GM12865 (cell line): ENCODE measurements at regions not wholly inside any gene's neighbourhood (a gene's known extent, or its start where the extent isn't known, plus 50 kb on each side); places are given as distances from the start of the nearest gene placed in this dataset.
"Not testable (repeated sequence)": the region's sequence is repeated elsewhere in the genome, so short reads cannot be mapped to it uniquely, and the experiment has no call there.

ENCODE experiments used
- DNase-seq: peaks from one replicate; pipeline ENCODE4 v3.0.0; 2010; ENCODE audit warnings: low read depth
- H3K4me3 ChIP-seq: 2 replicates; pipeline ENCODE4 v1.5.1; 2011; ENCODE audit warnings: mild to moderate bottlenecking, low read depth, low read length, control low read depth
- CTCF ChIP-seq: IDR thresholded peaks from 2 replicates; pipeline ENCODE4 v1.5.1; 2011; ENCODE audit warnings: low read length, control low read depth, low read depth, inconsistent platforms; ENCODE audit not compliant: insufficient read depth; ENCODE audit errors: missing control alignments

GRCh38 chr5:44539602-44539919 lies 150.3 kb upstream of the FGF10 start:
- no peak overlapping the region for H3K4me3 ChIP-seq
- no peak for TF ChIP-seq CTCF
- DNase-seq = no peak

GRCh38 chr5:44538797-44539601 lies 149.8 kb upstream of the FGF10 start:
- no peak for TF ChIP-seq CTCF
- H3K4me3 ChIP-seq = no peak overlapping the region
- DNase-seq = no peak

GRCh38 chr5:44536650-44537260 lies 147.5 kb upstream of the FGF10 start:
- TF ChIP-seq CTCF = peak; percentile 55
- no peak overlapping the region for H3K4me3 ChIP-seq
- peak; percentile 38 for DNase-seq

- H3K4me3 ChIP-seq = no peak overlapping the region
- DNase-seq = no peak
- no peak for TF ChIP-seq CTCF
Measured at GRCh38 chr5:44535621-44536020, 146.4 kb upstream of the FGF10 start.

GRCh38 chr5:44532981-44533380 lies 143.8 kb upstream of the FGF10 start:
- no peak overlapping the region for H3K4me3 ChIP-seq
- no peak for TF ChIP-seq CTCF
- DNase-seq = no peak

GRCh38 chr5:44531756-44532155 lies 142.5 kb upstream of the FGF10 start:
- not testable (repeated sequence) for DNase-seq, H3K4me3 ChIP-seq

GRCh38 chr5:44530783-44531182 lies 141.6 kb upstream of the FGF10 start:
- H3K4me3 ChIP-seq, DNase-seq: not testable (repeated sequence)

GRCh38 chr5:44511596-44511995 lies 122.4 kb upstream of the FGF10 start:
- no peak for DNase-seq
- no peak overlapping the region for H3K4me3 ChIP-seq
- no peak for TF ChIP-seq CTCF
